H1 (cell line): ENCODE measurements at regions not wholly inside any gene's neighbourhood (a gene's known extent, or its start where the extent isn't known, plus 50 kb on each side); places are given as distances from the start of the nearest gene placed in this dataset.

ENCODE experiments used
- TF ChIP-seq, protein P1 (sequence below): IDR thresholded peaks from 2 replicates; pipeline ENCODE4 v1.6.1; 2012; ENCODE audit warnings: low read length, inconsistent platforms
- TF ChIP-seq, protein P2 (sequence below): IDR thresholded peaks from 2 replicates; pipeline ENCODE4 v1.6.1; 2011; ENCODE audit warnings: low read depth, mild to moderate bottlenecking, low read length; ENCODE audit not compliant: insufficient read depth

DNA sequence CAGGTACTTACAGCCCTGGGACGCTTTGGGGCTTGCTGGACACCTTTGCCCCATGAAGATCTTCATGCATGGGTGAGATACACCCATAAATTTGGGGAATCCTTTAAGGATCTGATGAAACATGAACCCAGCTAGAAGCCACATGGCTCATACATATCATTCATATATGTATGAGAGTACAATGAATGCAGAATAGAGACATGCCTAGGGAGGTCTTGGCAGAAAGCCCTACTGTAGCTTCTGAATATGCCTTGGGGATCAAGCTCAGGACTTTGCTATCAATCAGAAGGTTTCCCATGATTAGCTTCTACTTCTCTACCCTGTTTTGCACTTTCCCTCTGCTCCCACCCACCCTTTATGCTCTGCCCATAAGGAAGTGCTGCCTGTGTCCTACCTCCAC, 368.4 kb downstream of the LPIN1 start (continued):
- TF ChIP-seq, protein P1, sequence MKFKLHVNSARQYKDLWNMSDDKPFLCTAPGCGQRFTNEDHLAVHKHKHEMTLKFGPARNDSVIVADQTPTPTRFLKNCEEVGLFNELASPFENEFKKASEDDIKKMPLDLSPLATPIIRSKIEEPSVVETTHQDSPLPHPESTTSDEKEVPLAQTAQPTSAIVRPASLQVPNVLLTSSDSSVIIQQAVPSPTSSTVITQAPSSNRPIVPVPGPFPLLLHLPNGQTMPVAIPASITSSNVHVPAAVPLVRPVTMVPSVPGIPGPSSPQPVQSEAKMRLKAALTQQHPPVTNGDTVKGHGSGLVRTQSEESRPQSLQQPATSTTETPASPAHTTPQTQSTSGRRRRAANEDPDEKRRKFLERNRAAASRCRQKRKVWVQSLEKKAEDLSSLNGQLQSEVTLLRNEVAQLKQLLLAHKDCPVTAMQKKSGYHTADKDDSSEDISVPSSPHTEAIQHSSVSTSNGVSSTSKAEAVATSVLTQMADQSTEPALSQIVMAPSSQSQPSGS, result no peak
- TF ChIP-seq, protein P2, sequence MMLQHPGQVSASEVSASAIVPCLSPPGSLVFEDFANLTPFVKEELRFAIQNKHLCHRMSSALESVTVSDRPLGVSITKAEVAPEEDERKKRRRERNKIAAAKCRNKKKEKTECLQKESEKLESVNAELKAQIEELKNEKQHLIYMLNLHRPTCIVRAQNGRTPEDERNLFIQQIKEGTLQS, result no peak
